ENCODE measurements at regions not wholly inside any gene's neighbourhood (a gene's known extent, or its start where the extent isn't known, plus 50 kb on each side); places are given as distances from the start of the nearest gene placed in this dataset.

GRCh38 chr13:66205807-66206206 is 1024.3 kb downstream of the PCDH9 start:
- no peak for TF ChIP-seq CTCF (IDR thresholded peaks at IDR 0.05; ENCODE audit: insufficient read depth, missing control alignments)
- no peak for DNase-seq (ENCODE audit: insufficient read length, low spot score)
- FAIRE-seq, result no peak

- FAIRE-seq (no peak), DNase-seq (ENCODE audit: insufficient read length, low spot score) (no peak)
- no peak for TF ChIP-seq CTCF (IDR thresholded peaks at IDR 0.05; ENCODE audit: insufficient read depth, missing control alignments)
These were observed 1029.6 kb downstream of the PCDH9 start for GRCh38 chr13:66200555-66200954.

GRCh38 chr13:66195238-66195637 is 1034.9 kb downstream of the PCDH9 start:
- TF ChIP-seq CTCF (IDR thresholded peaks at IDR 0.05; ENCODE audit: insufficient read depth, missing control alignments), result no peak
- no peak for DNase-seq (ENCODE audit: insufficient read length, low spot score)

GRCh38 chr13:66189986-66190385 is 1040.2 kb downstream of the PCDH9 start:
- FAIRE-seq (no peak), DNase-seq (ENCODE audit: insufficient read length, low spot score) (no peak)
- TF ChIP-seq CTCF (IDR thresholded peaks at IDR 0.05; ENCODE audit: insufficient read depth, missing control alignments), result no peak

More at GRCh38 chr13:66195238-66195637, 1034.9 kb downstream of the PCDH9 start:
- FAIRE-seq, result no peak

- TF ChIP-seq CTCF (IDR thresholded peaks at IDR 0.05; ENCODE audit: insufficient read depth, missing control alignments), result no peak
- DNase-seq (ENCODE audit: insufficient read length, low spot score) (no peak), FAIRE-seq (no peak)
These were observed 1049.3 kb downstream of the PCDH9 start for GRCh38 chr13:66180836-66181235.

GRCh38 chr13:66171920-66172319 is 1058.2 kb downstream of the PCDH9 start:
- no peak for FAIRE-seq
- no peak for DNase-seq (ENCODE audit: insufficient read length, low spot score)
- no peak for TF ChIP-seq CTCF (IDR thresholded peaks at IDR 0.05; ENCODE audit: insufficient read depth, missing control alignments)

GRCh38 chr13:66162470-66162869 is 1067.7 kb downstream of the PCDH9 start:
- no peak for DNase-seq (ENCODE audit: insufficient read length, low spot score)
- TF ChIP-seq CTCF (IDR thresholded peaks at IDR 0.05; ENCODE audit: insufficient read depth, missing control alignments), result no peak
- no peak for FAIRE-seq
